ENCODE measurements at regions not wholly inside any gene's neighbourhood (a gene's known extent, or its start where the extent isn't known, plus 50 kb on each side); places are given as distances from the start of the nearest gene placed in this dataset.
"Not testable (repeated sequence)": the region's sequence is repeated elsewhere in the genome, so short reads cannot be mapped to it uniquely, and the experiment has no call there.

DNA sequence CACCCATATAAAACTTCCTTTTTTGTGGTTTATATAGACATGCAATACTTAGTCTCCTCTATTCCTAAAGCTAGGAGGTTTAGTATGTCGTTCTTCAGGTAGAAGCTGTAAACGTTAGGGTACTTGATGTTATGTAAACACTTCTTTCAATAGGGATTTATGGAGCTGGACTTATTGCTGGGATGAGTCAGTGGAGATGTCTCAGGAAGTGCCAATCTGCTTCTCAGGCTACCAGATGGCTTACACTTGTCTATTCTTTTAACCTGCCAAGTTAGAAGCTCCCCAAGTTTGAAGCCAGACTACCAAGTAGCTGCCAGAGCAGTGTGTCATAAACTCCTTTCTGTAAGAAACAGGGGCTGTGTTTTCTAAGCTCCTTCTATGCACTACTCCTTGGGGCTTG lies 756.5 kb upstream of the LRRTM1 start:
- DNase-seq (ENCODE audit: low spot score): no peak

DNA sequence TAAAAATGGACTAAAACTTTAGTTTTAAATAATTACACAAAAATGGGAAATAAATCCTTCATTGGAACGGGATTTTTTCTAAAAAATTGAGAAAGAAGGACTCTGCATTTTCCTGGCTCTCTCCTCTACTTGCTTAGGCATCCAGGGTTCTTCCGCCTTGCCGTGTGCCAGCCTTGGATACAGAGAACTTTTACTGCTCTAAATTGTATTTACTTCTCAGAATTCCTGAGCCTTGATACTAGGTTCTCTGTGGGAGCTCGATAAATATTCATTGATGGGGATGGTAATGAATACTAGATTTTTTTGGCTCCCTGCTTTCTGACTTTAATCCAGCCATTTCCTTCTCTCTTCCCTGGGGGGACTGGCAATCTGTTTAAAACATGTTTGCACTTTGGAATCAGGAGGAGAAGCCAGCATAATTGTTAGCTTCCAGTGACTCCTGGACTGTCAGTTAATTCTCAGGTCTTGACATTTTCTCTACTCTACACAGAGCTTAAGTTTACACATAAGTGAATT lies 746.1 kb upstream of the LRRTM1 start:
- DNase-seq (ENCODE audit: low spot score): no peak

DNA sequence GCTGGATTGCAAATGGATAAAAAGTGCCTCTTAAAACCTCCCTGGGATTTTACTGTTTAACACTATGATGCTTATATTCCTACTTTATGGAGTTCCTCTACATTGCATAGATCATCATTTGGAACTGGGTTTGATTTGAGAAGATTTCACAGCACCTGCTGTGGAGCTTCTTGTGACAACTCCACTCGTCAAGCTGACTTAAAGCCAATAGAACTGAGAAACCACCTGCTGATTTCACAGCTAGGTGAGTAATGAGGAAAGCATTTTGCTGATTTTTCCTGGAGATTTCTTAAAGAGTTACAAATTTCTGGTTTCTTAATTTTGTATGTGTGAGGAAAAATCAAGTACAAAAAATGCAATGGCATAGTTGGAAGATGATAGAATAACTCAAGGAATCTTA lies 739.1 kb upstream of the LRRTM1 start:
- DNase-seq (ENCODE audit: low spot score): no peak

DNA sequence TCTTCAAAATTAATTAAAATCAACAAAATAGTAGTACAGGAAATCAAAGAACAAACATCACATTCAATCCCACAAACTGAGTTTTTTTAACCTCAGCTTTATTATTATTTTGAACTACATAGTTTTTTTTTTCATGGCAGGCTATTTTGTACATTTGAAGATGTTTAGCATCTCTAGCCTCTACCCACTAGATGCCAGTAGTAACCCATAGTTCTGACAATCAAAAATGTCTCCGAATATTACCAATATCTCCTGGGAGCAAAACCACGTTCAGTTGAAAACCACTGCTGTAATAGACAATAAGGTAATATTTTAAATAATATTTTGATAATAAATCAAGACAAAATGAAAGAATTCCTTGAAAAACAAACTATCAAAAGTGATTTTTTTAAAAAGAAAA lies 702.6 kb upstream of the LRRTM1 start:
- no peak for DNase-seq (ENCODE audit: low spot score)

DNA sequence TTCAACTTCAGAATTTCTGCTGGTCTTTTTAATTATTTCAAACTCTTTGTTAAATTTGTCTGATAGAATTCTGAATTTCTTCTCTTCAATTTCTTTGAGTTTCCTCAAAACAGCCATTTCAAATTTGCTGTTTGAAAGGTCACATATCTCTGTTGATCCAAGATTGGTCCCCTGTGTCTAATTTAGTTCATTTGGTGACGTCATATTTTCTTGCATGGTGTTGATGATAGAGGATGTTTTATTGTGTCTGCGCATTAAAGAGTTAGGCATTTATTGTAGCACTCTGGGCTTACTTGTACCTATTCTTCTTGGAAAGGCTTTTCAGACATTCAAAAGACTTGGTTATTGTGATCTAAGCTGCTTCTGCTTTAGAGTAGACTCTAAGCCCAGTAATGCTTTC lies 698.4 kb upstream of the LRRTM1 start:
- DNase-seq (ENCODE audit: low spot score): no peak

DNA sequence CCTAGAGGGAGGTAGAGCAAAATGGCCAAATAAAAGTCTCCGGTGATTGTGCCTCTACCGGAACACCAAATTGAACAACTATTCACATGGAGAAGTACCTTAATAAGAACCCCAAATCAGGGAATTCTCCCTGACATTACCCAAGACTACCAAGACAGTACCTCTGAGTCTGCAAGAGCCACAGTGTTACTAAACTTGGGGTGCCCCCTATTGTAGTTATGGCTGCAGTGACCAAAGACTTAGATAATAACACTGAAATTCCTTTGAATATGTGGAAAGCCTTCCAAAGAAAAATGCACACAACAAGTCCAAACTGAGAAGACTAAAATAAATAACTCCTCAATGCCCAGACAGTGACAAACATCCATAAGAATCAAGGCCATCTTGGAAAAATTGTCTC lies 682.9 kb upstream of the LRRTM1 start:
- no peak for DNase-seq (ENCODE audit: low spot score)

DNA sequence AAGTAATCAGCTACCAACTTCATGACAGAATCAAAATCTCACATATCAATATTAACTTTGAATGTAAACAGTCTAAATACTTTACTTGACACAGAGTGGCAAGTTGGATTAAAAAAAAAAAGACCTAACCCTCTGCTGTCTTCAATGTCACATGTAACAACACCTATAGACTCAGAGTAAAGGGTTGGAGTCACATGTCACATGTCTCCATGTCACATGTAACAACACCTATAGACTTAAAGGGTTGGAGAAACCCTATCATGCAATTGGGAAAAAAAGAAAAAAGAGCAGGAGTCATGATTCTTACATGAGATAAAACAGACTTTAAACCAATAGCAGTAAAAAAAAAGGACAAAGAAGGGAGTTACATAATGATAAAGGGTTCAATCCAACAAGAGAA lies 665.3 kb upstream of the LRRTM1 start:
- DNase-seq (ENCODE audit: low spot score): no peak

DNA sequence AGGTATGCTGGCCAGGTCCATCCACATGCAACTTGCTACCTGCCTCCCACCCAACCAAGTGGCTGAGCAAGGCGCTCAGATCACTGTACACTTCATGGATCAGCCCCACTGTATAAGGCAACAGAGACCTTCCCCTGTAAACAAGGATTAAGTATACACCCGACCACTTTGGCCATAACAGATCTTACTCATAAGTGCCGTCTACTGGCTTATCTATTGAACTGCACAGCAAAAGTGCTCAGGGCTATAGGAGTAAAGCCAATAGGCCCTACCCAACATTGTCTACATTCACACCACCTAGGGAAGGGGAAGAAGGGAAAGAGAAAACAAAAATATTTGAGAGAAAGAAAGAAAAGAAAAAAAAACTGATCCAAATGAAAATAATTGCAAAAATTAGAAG lies 663.9 kb upstream of the LRRTM1 start:
- DNase-seq (ENCODE audit: low spot score): no peak

DNA sequence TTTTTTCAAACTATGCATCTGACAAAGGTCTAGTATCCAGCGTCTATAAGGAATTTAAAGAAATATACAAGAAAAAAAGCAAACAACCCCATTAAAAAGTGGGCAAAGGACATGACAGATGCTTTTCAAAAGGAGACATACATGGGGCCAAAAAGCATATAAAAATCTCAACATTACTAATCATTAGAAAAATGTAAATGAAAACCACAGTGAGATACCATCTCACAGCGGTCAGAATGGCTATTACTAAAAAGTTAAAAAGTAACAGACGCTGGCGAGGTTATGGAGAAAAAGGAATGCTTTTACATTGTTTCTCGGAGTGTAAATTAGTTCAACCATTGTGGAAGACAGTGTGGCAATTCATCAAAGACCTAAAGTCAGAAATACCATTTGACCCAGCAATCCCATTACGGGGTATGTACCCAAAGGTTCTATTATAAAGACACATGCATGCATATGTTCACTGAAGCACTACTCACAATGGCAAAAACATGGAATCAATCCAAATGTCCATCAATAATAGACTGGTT lies 643.1 kb upstream of the LRRTM1 start:
- DNase-seq (ENCODE audit: low spot score): no peak

DNA sequence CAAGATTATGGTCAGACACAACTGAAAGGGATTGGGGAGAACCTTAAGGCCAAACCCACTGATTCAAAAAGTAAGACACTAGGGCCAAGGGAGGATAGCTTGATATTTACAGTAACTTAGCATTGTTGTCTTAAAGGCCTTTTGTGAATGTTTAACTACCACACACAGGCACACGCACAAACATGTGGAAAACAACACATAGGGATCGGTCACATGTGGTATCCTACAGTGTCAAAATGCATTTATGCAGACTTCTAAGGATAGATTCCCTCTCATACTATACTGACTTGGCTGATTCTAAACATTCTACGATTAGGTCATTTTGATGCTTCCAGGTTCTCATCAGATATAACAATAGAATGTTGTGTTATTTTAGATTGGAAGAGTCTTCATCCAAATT lies 638.9 kb upstream of the LRRTM1 start:
- DNase-seq (ENCODE audit: low spot score): no peak

DNA sequence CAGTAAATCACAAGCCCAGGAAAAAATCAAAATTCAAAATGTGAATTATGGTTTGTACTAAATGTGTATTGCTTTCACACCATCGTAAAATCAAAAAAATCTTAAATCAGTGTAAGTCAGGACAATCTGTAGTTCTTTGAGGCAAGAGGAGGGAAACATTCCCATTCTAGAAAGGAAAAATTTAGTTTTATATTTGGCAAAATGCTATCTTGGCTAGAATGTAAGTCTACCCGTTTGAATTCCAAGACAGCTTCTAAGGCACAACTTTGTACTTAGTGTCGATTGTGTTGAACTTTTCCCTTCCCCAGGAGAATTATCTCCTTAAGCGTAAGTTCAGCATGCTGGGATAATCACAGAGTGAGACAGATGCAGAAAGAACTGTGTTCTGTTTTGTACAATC lies 638.2 kb upstream of the LRRTM1 start:
- no peak for DNase-seq (ENCODE audit: low spot score)

DNA sequence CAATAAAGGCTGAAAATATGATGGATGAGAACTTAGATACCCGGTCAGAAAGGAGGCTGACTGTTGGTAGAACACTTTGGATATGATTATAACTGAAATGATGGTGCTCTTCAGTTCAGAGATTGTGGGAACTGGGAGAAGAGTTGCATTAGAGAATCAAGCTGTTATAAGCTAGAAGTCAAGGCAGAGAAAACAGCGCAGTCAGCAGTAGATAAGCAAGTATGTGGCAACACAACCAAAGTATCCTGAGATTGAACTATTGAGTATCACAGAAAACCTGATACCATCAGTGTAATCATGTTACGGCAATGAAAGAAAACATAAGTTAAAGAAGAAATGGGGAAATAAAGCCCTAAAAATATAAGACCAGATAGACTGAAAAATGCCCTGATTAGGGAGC lies 633.9 kb upstream of the LRRTM1 start:
- no peak for DNase-seq (ENCODE audit: low spot score)

DNA sequence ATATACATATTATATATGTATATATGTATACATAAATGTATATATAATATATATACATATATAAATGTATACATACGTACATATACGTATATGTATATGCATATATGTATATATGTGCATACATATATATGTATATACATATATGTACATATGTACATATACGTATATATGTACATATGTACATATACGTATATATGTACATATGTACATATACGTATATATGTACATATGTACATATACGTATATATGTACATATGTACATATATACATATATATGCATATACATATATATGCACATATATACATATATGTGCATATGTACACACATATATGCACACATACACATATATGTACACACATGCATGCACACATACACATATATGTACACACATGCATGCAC lies 627.3 kb upstream of the LRRTM1 start:
- not testable (repeated sequence) for DNase-seq (ENCODE audit: low spot score)

DNA sequence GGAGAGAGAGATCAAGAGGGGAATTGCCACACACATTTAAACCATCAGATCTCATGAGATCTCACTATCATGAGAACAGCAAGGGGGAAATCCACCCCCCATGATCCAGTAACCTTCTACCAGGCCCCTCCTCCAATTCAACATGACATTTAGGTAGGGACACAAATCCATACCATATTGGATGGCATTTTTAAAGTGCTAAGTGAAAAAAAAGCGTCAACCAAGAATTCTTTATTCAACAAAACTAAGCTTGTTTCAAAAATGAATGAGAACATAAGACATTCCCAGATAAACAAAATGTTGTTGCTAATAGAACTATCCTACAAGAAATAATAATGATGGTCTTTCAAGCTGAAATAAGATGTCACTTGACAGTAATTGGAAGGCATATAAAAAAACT lies 626.2 kb upstream of the LRRTM1 start:
- no peak for DNase-seq (ENCODE audit: low spot score)

DNA sequence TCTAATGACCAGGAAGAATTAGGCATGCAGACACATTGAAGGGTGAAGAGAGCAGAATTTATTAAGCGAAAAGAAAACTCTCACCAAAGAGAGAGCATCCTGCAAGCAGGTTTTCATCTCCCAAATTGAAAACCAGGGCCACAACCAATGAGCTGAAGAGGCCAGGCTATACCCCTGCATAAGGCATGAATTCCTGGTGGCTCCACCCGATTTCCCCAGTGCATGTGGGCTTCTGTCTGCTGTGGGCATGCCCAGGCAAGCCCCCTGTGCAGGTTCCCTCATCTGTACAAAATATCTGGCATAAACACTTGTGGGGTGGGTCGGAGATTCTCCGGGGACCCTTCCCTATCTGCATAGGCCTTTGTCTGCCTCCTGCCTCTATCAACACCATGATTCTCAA lies 621.6 kb upstream of the LRRTM1 start:
- DNase-seq (ENCODE audit: low spot score): no peak

DNA sequence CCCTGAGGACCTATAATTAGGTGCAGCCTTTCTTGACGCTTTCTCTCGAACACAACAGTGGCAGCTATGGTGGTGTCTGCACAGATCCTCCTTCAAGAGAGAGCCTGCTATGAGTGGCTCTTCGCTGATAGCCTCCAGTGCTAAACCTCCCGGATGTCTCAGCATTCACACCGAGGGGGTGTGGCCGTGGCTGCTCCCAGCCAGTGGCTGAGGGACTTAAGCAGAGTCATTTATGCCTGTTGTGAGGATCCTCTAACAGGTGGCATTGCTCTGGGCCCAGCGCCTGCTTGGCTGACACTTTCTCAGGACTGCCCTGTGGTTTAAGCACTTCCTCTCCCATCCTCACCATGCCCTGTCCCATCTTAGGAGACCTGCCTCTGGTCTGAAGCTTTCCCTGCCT lies 592.0 kb upstream of the LRRTM1 start:
- no peak for DNase-seq (ENCODE audit: low spot score)

DNA sequence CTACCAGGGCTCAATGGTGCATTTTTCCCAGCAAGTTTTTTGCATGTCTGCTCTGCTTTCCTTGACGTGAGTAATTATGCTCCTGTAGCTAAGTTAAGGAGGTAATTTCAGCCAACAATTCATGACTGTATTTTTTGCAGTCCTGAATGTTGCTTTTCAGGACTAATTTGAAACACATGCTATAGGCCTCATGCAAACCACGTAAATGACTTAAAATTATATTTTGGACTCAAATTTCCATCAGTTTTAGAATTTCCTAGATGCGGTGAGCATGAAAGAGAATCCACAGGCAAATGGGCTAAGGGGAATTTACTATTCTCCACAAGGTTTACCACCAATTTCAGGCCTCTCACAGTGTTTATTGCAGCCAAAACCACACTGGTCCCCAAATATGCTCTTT lies 589.9 kb upstream of the LRRTM1 start:
- no peak for DNase-seq (ENCODE audit: low spot score)

DNA sequence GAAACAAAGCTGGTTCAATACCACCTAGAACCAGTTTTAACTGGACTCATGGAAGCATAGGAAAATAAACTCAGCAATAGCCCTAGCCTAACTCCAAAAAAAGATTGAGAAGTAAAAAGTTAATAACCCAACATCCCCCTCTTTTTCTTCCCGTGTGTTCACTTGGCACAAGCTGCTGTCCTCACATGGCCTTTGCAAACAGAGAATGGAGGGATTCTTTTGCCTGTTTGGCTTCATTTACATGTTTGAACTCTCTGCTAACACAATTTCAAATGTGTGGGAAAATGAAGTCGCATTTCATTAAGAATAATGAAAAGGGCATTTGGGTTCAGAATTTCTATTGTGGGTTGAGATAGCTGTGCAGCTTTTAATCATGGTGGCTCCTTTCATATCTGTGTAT lies 589.2 kb upstream of the LRRTM1 start:
- DNase-seq (ENCODE audit: low spot score): no peak

DNA sequence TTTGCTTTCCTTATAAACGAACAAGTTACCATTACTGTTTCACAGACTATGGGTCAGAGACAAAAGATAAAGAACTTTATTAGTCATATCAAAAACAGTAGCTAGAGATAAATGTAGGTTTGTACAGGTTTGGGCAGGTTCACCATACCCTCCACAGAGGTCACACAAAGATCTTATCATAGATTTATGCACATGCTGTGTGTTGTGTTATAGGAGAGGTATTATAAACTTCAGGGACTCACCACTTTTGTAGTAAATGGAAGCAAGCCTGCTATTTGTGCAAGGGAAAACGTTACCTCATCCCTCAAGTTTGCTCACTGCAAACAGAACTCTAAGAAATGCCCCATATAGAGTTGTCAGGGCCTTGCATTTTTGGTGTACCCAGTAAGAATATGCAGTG lies 584.5 kb upstream of the LRRTM1 start:
- DNase-seq (ENCODE audit: low spot score): no peak

DNA sequence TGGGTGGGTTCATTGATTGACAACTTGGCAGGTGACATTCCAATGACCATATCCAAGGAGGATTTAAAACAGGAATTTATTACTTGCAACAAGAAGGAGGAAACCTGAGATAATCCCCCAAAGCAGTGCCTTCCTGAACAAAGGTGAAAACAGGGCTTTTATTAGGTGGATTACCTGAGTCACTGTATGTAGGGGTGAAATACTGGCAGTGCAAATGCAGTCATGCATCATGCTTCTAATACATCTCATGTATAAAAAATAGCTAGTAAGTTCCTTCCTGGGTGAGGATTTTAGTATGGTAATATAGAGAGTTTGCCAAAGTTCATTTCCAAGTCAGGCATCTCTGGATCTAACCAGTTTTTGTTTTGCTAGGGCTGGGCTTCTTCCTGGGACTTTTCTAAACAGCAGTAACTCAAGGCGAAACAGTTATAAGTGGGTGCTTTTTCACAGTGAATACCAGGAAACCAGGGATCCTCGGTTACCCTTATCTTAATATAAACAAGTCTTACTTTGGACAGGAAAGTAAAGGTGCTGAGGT lies 583.4 kb upstream of the LRRTM1 start:
- DNase-seq (ENCODE audit: low spot score): no peak

DNA sequence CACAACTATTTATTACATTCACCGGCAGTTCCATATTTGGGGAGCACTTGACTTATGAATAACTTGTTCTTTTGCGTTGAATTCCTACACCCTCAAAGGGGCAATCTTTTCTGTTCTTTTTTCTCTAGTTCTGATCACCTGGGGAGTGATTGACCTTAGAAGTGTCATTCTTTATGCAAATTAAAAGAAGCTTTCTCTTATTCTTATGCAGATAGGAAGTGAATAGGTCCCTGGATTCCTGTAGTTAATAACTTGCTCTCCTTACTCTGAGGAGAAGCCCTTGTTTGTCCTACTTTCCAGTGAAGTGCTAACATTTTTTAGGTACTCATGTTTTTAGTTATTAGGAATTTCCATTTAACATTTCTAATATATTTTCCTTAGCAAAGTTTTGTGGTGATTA lies 569.8 kb upstream of the LRRTM1 start:
- DNase-seq (ENCODE audit: low spot score): no peak

DNA sequence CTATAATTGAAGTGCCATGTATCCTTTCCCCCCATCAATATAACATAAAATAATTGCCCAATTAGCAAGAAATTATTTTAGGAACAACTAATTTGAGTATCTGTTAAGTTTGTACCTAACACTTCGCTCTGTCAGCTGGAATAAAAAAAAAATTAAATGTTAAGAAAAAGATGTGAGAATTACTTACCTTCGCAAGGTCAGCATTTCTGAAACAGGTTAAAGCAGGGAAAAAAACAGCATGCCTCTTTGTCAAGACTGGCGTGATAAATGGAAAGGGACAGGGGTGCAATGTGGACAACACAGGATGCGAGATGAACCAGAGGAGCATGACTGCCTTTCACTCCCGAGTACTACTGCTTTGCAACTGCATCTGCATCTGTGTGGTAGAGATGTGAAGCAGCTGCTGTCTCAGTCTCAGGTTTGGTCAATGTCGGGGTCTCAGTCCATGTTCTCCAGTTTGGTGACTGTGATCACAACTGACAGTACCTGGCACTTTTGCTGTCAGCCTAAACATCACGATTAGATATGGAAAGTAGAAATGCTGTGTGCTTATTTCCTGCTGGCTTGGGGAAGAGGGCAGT lies 565.4 kb upstream of the LRRTM1 start:
- no peak for DNase-seq (ENCODE audit: low spot score)

DNA sequence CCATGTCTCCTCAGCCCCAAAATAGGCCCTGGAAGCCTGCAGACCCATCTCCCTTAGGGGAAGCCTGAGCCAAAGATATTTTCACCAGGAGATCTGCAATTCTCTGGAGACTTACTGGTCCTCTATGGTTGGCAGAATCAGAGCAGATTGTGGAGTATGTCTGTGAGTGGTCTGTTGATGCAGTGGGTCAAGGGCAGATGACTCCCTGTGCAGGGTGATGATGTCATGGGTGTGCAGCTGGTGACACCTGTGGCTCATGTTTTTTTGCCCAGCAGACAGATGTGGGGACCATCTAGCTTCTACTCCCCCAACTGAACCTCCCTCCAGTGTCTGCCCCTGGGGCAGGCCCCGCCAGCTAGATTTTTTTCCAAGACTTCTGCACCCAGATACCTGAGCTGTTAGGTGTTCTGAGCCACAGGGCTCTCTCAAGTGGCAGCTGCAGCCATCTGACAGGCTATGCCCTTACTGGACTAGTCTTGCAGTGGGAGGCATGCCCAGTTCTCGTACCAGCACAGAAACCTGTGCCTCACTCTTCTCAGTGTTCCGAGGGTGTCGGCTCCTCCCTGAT lies 558.7 kb upstream of the LRRTM1 start:
- DNase-seq (ENCODE audit: low spot score): no peak

DNA sequence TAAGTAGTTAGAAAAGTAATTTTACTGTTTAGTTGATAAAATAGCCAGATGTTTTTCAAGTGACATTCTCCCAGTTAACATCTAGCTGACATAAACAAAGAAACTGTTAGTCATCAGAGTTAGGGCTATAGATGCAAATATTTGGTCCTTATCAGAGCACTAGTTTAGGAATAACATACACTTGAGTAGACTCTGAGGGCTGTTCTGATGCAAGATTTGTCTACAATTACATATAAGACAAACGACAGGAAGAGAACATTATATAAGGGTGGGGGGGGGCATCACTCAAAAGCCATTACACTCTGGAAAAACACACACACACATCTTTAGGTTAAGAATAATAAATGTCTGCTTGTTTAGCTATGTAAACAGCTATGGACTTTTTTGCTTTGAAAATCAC lies 554.4 kb upstream of the LRRTM1 start:
- no peak for DNase-seq (ENCODE audit: low spot score)

Measured in hepatic stellate cell (primary cell).